Stimulated activated CD4-positive, alpha-beta T cell treated with anti-CD3 and anti-CD28 coated beads, Interleukin-15, amount 100 ng/mL, for 24 hours (primary cell): ENCODE measurements at regions not wholly inside any gene's neighbourhood (a gene's known extent, or its start where the extent isn't known, plus 50 kb on each side); places are given as distances from the start of the nearest gene placed in this dataset.

ENCODE experiments used
- DNase-seq: peaks from one replicate; pipeline ENCODE4 v3.0.0-alpha.2; 2020

GRCh38 chr1:70895531-70895930 lies 152.1 kb downstream of the PTGER3 start:
- no peak for DNase-seq

DNA sequence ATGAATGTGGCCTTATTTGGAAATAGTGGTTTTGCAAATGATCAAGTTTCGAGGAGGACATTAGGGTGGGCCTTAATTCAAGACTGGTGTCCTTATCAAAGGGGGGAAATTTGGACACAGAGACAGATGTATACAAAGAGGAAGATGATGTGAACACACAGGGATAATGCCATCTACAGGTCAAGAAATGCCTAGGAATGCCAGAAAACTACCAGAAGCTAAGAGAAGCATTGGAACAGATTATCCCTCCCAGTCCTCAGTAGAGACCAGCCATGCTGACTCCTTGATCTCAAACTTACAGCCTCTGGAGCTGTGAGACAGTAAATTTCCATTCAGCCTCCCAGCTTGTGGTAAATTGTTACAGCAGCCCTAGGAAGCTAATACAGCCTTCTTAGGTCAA lies 151.4 kb downstream of the PTGER3 start:
- DNase-seq, result no peak

- DNase-seq, result no peak
Observed at GRCh38 chr1:70897273-70897672, 150.3 kb downstream of the PTGER3 start.

GRCh38 chr1:70899735-70900134 lies 147.9 kb downstream of the PTGER3 start:
- no peak for DNase-seq

GRCh38 chr1:70902211-70902610 lies 145.4 kb downstream of the PTGER3 start:
- DNase-seq, result no peak

GRCh38 chr1:70906800-70907199 lies 140.8 kb downstream of the PTGER3 start:
- no peak for DNase-seq

GRCh38 chr1:70907563-70908310 lies 139.9 kb downstream of the PTGER3 start:
- DNase-seq, result no peak

DNA sequence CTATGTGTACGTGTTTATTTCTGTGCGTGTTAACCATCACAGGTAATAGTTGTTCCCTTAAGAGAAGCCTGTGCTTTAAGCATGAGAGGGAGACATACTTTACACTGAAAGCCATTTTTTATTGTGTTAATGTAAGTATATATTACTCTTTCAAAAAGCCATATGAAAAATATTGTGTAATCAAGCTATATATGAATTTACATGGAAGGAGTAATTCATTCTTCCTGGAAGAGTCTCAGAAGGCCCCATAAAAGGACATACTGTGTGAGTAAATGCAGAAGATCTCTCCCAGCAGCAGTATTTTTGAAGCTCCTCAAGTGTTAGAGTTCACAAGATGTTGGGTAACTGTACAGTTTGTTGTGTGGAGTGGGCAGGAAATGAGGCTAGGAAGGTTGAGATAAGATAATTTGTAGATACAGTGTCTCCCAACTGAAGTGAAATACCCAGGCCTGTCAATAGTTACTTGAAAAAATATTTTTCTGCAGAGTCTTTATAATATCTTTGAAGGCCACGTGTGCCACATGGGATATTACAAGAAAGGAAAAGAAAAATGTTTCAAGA lies 138.3 kb downstream of the PTGER3 start:
- DNase-seq, result no peak

- no peak for DNase-seq
Observed at GRCh38 chr1:70910013-70910412, 137.6 kb downstream of the PTGER3 start.

- no peak for DNase-seq
Observed at GRCh38 chr1:70911861-70912260, 135.8 kb downstream of the PTGER3 start.

- no peak for DNase-seq
Observed at GRCh38 chr1:70914224-70914623, 133.4 kb downstream of the PTGER3 start.

GRCh38 chr1:70915258-70916033 lies 132.2 kb downstream of the PTGER3 start:
- no peak for DNase-seq

DNA sequence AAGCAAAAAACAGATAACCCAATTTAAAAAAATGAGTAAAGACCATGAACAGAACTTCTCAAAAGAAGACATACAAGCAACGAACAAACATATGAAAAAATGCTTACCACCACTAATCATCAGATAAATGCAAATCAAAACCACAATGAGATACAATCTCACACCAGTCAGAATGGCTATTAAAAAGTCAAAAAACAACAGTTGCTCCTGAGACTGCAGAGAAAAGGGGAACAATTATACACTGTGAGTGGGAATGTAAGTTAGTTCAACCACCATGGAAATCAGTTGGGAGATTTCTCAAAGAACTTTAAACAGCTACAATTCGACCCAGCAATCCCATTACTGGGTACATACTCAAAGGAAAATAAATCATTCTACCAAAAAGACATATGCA lies 131.6 kb downstream of the PTGER3 start:
- no peak for DNase-seq

DNA sequence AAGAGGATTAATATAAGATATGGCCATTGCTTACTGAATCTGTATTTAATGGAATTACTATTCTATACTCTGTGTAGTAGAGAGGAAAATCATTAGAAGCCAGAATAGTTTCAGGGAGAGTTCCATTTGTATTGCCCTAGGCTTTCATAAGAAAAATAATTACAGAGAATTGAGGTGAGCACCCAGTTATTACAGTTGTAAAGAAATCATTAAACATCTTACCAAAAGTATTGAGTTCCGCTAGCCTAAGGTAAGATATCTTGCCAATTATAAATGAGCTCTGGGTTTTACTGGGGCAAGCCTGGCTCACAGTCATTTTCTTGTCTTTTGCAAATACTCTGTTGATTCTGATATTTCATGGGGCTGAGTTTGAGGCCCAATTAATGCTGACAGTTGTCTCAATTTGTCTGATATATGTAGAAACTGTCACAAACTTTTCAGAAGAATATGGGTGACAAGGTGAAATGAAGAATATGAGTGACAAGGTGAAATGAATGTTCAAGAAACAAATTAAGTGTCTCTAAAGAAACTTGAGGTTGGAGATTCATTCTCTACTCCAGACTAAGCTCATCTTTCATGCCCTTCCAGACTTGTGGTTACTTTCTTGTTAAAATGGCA lies 127.8 kb downstream of the PTGER3 start:
- no peak for DNase-seq
